AG04449 (cell line): ENCODE measurements at regions not wholly inside any gene's neighbourhood (a gene's known extent, or its start where the extent isn't known, plus 50 kb on each side); places are given as distances from the start of the nearest gene placed in this dataset.
"Not testable (repeated sequence)": the region's sequence is repeated elsewhere in the genome, so short reads cannot be mapped to it uniquely, and the experiment has no call there.

ENCODE experiments used
- CTCF ChIA-PET: fragments of 350-600 bp; formaldehyde crosslinking; extraction: SDS; loops from one replicate; lab custom pipeline; 2021; ENCODE audit warnings: antibody characterized with exemption; lab: Yijun Ruan, JAX
- POLR2A ChIA-PET: fragments of 400-600, 350-600 bp; formaldehyde crosslinking; extraction: SDS; loops from one replicate; lab custom pipeline; 2020; ENCODE audit warnings: antibody characterized with exemption, inconsistent platforms; lab: Yijun Ruan, JAX
- DNase-seq: peaks from one replicate; pipeline ENCODE4 v3.0.0-alpha.2; 2010; ENCODE audit warnings: low read depth, low spot score
- H3K4me3 ChIP-seq: 2 replicates; pipeline ENCODE4 v1.5.1; 2011; ENCODE audit warnings: low read depth, mild to moderate bottlenecking, control low read depth, low read length

DNA sequence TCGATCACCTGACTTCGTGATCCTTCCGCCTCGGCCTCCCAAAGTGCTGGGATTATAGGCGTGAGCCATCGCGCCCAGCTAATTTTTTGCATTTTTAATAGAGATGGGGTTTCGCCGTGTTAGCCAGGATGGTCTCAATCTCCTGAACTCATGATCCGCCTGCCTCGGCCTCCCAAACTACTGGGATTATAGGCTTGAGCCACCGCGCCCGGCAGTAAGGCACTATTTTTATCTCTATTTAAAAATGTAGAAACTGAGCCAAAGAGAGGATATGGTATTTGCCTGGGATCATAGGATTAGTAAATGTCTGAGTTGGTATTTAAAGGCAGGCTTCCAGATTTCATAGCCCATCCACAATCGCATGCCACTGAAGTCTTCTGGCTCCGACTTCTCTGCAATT lies 96.6 kb upstream of the ZNG1F start:
- CTCF ChIA-PET, result not testable (repeated sequence)

DNA sequence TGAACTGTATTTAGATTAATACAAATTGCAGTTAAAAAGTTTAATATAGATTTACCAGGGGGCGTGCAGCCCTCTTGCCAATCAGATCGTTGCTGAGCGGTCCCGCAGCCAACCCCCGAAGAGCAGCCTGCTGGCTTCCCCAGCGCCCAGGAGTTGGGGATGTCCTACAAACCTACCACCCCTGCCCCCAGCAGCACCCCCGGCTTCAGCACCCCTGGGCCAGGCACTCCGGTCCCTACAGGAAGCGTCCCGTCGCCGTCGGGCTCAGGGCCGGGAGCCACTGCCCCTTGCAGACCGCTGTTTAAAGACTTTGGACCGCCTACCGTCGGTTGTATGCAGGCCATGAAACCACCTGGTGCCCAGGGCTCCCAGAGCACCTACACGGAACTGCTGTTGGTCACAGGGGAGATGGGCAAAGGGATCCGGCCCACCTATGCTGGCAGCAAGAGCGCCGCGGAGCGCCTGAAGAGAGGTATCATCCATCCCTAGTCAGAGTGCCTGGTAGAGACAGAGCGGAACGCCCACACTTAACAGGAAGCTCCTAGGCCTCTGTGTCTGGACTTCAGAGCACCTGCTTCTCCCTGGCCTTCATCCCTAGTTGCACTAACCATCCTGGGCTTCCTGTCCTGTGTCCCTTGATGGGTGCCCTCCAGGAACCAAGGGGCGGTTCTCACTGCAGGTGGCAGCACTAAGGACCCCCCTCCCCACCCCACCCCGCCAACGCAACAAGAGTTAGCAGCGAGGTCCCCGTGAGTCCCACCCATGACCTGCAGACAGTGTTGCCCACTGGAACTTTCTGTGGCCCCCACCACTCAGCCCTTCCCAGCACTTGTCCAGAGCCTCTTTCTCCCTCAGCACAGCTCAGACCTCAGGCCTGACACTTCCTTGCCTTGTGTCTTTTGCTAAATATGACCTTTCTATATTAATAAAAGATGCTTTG lies 91.5 kb upstream of the ZNG1F start:
- POLR2A ChIA-PET, DNase-seq, CTCF ChIA-PET, H3K4me3 ChIP-seq: not testable (repeated sequence)

More for the DNA sequence above, 96.6 kb upstream of the ZNG1F start:
- DNase-seq, POLR2A ChIA-PET, H3K4me3 ChIP-seq: not testable (repeated sequence)

DNA sequence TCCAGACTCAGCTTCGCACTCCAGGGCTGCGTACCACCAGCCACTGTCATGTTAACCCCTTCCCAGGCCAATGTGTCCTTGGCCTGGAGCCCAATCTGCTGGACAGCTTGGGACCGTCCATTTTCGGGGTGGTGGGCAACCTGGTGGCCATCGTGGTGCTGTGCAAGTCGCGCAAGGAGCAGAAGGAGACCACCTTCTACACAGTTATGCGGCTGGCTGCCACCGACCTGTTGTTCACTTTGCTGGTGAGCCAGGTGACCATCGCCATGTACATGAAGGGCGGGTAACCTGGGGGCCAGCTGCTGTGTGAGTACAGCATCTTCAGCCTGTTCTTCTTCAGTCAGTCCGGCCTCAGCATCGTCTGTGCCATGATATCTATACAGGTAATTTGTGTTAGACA lies 90.3 kb upstream of the ZNG1F start:
- H3K4me3 ChIP-seq, CTCF ChIA-PET, POLR2A ChIA-PET, DNase-seq: not testable (repeated sequence)

DNA sequence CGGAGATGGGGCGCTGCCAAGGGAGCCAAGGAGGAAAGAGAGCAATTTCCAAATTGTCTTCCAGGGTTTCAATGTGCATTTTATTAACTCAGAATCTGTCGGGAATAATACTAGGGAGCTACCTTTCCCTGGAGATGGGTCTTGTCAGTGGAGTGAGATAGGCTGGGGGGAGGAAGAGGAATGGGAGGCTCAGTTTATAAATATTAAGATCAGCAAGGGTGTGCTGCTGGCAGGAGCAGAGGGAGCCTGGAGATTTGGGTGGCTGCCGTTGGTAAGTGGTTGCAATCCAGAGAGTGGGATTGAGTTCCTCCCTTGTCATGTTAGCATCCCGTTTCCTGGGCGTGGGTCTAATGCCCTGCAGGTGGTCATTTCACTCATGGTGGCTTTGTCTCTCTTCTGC lies 89.9 kb upstream of the ZNG1F start:
- POLR2A ChIA-PET, DNase-seq, CTCF ChIA-PET, H3K4me3 ChIP-seq: not testable (repeated sequence)

DNA sequence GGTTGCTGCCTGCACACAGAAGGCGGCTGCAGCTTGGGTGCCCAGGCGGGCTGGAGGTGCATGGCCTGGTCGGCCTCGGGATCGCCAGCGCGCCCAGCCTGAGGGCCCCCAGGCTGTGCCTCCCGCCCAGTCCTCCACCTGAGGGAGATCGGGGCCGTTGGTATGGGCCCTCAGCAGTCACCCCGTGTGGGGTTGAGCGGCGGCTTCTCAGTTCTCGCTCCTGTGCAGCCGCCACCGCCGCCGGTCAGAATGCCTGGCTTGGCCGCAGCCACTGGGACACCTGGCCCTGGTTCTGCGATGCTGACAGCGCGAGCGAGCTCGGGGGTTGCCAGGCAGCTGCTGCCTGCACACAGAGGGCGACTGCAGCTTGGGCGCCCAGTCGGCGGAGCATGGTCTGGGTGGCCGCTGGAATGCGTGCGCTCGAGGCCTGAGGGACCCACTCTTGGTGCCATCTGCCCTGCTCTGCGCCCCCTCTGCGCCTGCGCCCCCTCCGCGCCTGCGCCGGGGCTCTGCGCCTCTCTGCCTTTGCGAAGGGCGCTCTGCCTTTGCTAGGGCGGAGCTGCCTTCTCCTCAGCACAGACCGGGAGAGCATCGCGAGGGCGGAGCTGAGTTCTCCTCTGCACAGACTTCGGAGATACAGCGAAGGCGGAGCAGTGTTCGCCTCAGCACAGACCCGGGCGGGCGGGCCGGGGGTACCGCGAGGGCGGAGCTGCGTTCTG lies 84.6 kb upstream of the ZNG1F start:
- peak overlapping the region; percentile 52 for H3K4me3 ChIP-seq
- DNase-seq, CTCF ChIA-PET, POLR2A ChIA-PET: not testable (repeated sequence)

DNA sequence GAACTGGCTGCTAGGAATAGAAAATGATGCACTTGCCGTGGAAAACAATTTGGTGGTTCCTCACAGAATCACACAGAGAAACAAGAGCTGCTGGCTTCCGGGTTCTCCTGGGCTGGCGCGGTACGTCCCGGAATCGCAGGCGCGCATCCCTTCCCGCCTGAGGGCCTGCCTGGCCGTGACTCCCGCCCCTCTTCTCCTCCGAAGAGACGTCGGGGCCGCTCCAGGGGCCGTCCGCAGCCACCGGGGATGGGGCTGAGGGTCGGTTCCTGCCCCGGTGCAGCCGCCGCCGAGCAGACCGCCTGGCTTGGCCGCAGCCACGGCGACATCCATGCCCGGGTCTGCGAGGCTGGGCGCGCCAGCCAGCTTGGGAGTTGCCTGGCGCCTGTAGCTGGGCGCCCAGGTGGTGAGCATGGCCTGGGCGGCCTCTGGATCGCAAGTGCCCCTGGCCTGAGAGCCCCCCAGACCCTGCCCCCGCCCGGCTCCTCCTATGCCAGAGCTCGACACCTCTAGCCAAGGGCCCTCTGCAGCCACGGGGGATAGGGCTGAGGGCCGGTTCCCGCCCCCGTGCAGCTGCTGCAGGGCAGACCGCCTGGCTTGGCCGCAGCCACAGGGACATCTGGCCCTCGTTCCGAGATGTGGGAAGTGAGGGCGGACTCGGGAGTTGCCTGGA lies 83.9 kb upstream of the ZNG1F start:
- POLR2A ChIA-PET, DNase-seq, CTCF ChIA-PET: not testable (repeated sequence)
- peak overlapping the region; percentile 20; the same call in 1 of the 2 replicates for H3K4me3 ChIP-seq

DNA sequence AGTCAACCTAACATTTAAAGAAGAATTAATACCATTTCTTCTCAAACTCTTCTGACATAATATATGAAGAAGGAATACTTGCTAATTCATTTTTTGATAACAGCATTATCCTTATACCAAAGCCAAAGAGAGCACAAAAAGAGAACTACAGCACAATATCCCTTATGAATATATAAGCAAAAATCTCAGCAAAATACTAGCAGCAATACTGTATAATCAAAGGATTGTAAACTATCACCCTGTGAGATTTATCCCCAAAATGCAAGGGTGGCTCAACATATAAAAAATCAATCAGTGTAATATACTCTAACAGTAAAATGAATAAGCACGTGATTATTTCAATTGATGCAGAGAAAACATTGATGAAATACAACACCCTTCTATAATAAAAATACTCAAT lies 81.9 kb upstream of the ZNG1F start:
- DNase-seq, H3K4me3 ChIP-seq, POLR2A ChIA-PET, CTCF ChIA-PET: not testable (repeated sequence)

DNA sequence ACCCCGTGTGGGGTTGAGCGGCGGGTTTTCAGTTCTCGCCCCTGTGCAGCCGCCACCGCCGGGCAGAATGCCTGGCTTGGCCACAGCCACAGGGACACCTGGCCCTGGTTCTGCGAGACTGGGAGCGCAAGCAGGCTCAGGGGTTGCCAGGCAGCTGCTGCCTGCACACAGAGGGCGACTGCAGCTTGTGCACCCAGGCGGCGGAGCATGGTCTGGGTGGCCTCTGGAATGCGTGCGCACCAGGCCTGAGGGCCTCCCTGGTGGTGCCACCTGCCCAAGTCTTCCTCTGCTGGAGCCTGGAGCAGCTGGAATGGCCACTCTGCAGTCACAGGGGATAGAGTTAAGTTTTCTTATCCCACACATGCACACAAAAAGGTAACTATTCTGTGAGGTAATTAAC lies 80.4 kb upstream of the ZNG1F start:
- CTCF ChIA-PET, H3K4me3 ChIP-seq, DNase-seq, POLR2A ChIA-PET: not testable (repeated sequence)

DNA sequence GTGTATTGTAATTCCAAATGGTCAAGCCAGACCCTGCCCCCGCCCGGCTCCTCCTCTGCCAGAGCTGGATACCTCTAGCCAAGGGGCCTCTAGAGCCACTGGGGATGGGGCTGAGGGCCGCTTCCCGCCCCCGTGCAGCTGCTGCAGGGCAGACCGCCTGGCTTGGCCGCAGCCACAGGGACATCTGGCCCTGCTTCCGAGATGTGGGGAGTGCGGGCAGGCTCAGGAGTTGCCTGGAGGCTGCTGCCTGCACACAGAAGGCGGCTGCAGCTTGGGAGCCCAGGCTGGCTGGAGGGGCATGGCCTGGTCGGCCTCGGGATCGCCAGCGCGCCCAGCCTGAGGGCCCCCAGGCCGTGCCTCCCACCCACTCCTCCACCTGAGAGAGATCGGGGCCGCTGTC lies 79.9 kb upstream of the ZNG1F start:
- DNase-seq, H3K4me3 ChIP-seq, POLR2A ChIA-PET, CTCF ChIA-PET: not testable (repeated sequence)

DNA sequence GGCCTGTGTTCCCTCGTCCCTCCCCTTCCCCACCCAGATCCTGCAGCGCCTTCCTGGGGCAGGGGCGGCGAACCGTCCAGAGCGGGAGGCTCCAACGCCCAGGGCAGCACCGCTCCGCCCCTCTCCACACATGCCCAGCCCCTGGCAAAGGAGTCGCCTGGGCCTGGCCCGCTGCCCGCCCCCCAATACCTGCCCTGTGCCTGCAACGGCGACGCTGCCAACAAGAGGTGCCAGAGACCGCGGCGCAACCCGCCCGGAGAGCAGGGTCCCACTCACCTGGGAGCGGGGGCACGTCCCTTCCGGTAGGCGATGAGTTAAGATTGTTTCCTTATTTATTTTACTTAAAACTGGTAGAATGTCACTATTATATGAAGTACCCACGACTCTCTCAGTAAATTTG lies 77.5 kb upstream of the ZNG1F start:
- CTCF ChIA-PET, H3K4me3 ChIP-seq, POLR2A ChIA-PET, DNase-seq: not testable (repeated sequence)

DNA sequence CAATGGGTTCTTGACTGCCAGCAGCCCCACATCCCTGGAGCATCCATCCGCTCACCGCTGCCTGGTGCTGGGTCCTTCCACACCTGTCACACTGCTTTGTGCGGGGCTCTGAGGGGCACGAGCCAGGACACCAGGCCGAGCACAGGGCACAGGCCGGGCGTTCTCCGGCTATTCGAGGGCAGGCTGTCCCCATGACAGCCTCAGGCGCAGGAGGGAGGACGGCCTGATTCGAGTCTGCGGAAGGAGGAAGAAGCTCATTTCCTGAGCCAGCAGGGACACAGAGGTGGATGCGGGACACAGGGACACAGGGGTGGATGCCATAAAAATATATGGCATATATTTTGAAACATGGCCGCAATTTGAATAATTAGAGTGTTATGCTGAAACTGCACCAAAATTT lies 76.9 kb upstream of the ZNG1F start:
- H3K4me3 ChIP-seq, POLR2A ChIA-PET, DNase-seq, CTCF ChIA-PET: not testable (repeated sequence)

DNA sequence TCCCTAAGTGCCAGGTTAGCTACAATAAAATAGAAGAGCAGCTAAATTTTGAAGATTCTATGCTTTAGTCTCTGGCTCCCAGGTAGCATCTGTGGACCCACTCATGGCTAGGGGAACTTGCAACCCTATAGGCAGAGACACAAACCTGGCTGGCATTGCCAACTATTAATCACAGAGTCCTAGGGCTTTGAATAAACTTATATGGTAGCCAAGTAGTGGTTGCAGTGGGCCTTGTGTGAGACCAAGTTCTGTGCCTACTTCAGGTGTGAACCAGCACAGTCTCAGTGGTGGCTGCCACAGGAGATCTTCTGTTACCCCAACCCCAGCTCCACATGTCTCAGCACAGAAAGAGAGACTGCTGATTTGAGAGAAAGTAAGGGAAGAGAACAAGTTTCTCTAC lies 62.9 kb upstream of the ZNG1F start:
- DNase-seq, POLR2A ChIA-PET, CTCF ChIA-PET, H3K4me3 ChIP-seq: not testable (repeated sequence)

DNA sequence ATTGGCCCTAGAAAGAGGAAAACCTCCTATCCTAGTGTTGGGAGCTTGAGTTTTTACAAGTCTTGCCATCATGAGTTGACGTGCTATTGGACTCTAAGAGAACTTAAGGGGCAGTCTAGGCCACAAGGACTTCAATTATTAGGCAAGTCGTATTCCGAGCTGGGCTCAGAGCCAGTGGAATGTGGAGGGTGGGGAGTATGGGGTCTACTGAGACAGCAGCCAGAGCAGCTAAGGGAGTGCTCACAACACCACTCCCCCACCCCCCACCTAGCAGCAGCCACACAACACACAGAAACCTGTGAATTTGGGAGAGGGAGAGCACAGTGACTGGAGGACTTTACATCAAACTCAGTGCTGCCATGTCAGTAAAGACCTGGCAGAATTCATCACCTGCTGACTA lies 62.0 kb upstream of the ZNG1F start:
- DNase-seq, POLR2A ChIA-PET, H3K4me3 ChIP-seq, CTCF ChIA-PET: not testable (repeated sequence)

DNA sequence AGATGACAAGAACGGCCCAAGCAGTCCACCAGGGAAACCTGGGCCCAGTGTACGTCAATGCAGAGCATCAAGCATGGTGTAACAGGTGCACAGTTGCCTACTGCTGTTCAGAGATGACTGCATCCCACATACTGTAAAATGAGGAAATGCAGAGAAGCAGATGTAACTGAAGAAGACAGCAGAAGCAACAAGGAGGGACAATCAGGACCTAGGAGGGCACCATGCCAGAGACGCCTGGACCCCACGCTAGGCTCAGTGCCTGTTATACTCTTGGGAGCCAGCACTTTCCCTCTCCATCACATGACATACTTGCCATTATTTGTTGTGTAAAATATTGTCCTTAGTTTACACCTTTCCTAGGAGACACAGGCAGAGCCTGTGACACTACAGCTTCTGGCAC lies 57.6 kb upstream of the ZNG1F start:
- CTCF ChIA-PET, DNase-seq, POLR2A ChIA-PET, H3K4me3 ChIP-seq: not testable (repeated sequence)
